Endodermal cell (in vitro differentiated cells): ENCODE measurements at regions not wholly inside any gene's neighbourhood (a gene's known extent, or its start where the extent isn't known, plus 50 kb on each side); places are given as distances from the start of the nearest gene placed in this dataset.

Experiments used
- DNase-seq: peaks from one replicate; pipeline ENCODE4 v3.0.0-alpha.2; 2017
- H3K27ac ChIP-seq: 2 replicates; pipeline ENCODE4 v1.5.1; 2013; ENCODE audit warnings: mild to moderate bottlenecking, low read depth, low read length, moderate library complexity
- H3K27me3 ChIP-seq: 2 replicates; pipeline ENCODE4 v1.6.1; 2013; ENCODE audit warnings: mild to moderate bottlenecking, low read length, moderate library complexity; ENCODE audit not compliant: insufficient read depth, control insufficient read depth, poor library complexity, severe bottlenecking
- H3K36me3 ChIP-seq: 2 replicates; pipeline ENCODE4 v1.7.0; 2013; ENCODE audit warnings: mild to moderate bottlenecking, low read length, moderate library complexity; ENCODE audit not compliant: control insufficient read depth, insufficient read depth
- H3K4me1 ChIP-seq: one replicate; pipeline ENCODE4 v1.7.0; 2013; ENCODE audit warnings: low read length; ENCODE audit not compliant: control insufficient read depth, insufficient read depth
- H3K4me3 ChIP-seq: 2 replicates; pipeline ENCODE4 v1.5.1; 2013; ENCODE audit warnings: mild to moderate bottlenecking, low read length, moderate library complexity
- H3K9ac ChIP-seq: 2 replicates; pipeline ENCODE4 v1.6.1; 2013; ENCODE audit warnings: mild to moderate bottlenecking, low read length, moderate library complexity; ENCODE audit not compliant: poor library complexity, severe bottlenecking; ENCODE audit errors: extremely low read depth
- H3K9me3 ChIP-seq: 2 replicates; pipeline ENCODE4 v1.6.1; 2013; ENCODE audit warnings: mild to moderate bottlenecking, low read length, moderate library complexity; ENCODE audit not compliant: control insufficient read depth
- H3K27ac Mint-ChIP-seq: 2 replicates; pipeline ENCODE4 v1.8.0; 2020; ENCODE audit warnings: mixed read lengths
- H3K27me3 Mint-ChIP-seq: 2 replicates; pipeline ENCODE4 v1.8.0; 2021; ENCODE audit warnings: mild to moderate bottlenecking, mixed read lengths; ENCODE audit not compliant: insufficient read depth
- H3K36me3 Mint-ChIP-seq: 2 replicates; pipeline ENCODE4 v1.8.0; 2020; ENCODE audit warnings: low read depth, mixed read lengths
- H3K4me1 Mint-ChIP-seq: 2 replicates; pipeline ENCODE4 v1.8.0; 2020; ENCODE audit warnings: mixed read lengths
- H3K4me3 Mint-ChIP-seq: 2 replicates; pipeline ENCODE4 v1.8.0; 2020; ENCODE audit warnings: mild to moderate bottlenecking, moderate library complexity, mixed read lengths
- H3K9me3 Mint-ChIP-seq: 2 replicates; pipeline ENCODE4 v1.8.0; 2020; ENCODE audit warnings: mild to moderate bottlenecking, mixed read lengths
- WGBS, 2 experiments: methylation state at CpG; one replicate each; pipeline versions ENCODE4 v1.1.5 to v1.1.7; 2013; ENCODE audit warnings: missing lambda C conversion rate in 2 of 2, mixed read lengths in 1 of 2; ENCODE audit not compliant: insufficient coverage in 1 of 2, insufficient read length in 1 of 2; 5-methylcytosine and 5-hydroxymethylcytosine counted together
- TF ChIP-seq, protein P1 (sequence below): fragments of 200-600 bp; sonication (generic); conservative IDR thresholded peaks from 2 replicates; pipeline ENCODE4 v1.5.0; 2021; ENCODE audit warnings: antibody characterized with exemption, mild to moderate bottlenecking

DNA sequence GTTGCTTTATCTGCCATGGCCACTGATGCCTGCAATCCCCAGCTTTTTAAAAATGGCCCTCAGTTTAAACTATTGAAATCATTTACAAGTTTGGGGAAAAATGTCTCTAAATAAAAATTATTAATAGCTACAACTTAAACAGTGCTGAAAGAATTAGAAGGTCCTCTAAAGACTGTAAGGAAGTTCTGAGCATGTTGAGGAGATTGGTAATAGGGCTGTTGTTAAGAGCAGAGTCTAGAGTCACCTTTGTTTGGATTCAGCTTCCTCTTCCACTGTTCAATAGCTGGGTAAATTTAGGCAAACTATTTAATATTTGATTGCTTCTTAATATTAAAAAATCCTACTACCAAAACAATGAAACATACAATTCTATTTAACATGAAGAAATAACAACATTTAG is 1127.1 kb upstream of the DDX18 start:
- H3K4me3 ChIP-seq, result no peak overlapping the region
- Mint-ChIP-seq H3K9me3 (no peaks in the 10 kb centered on the region), H3K4me1 (no peaks in the 10 kb centered on the region)

DNA sequence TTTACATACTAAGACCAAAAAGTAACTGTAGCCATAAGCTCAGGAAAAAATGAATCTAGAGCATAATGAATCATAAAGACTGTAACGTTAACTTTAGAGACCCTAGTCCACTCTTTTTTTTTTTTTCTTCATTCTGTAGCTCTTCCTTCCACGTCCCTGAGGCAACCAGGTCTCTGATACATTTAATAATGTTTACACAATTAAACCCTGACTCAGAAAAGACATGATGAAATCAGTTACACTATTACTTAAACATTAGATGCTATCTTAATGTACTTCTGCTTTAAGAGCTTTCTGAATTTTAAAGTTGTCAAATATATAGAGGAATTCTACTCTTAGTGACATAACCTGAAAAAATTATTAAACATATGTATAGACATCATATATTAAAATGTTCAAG is 1121.5 kb upstream of the DDX18 start:
- no peak for DNase-seq
- Histone ChIP-seq H3K9me3 (peaks cover 9% of the 10 kb centered on the region), H3K27me3 (no peaks in the 10 kb centered on the region), H3K4me1 (no peaks in the 10 kb centered on the region), H3K4me3 (no peak overlapping the region), H3K27ac (no peak overlapping the region), H3K36me3 (no peaks in the 10 kb centered on the region), H3K9ac (no peak overlapping the region)
- Mint-ChIP-seq H3K4me1 (no peaks in the 10 kb centered on the region), H3K4me3 (no peak overlapping the region), H3K27me3 (no peaks in the 10 kb centered on the region), H3K36me3 (no peaks in the 10 kb centered on the region), H3K27ac (no peak overlapping the region), H3K9me3 (no peaks in the 10 kb centered on the region)
- WGBS, 2 experiments, result 80 to 94% methylated on average over 1 to 2 of the region's 2 CpGs
- TF ChIP-seq, protein P1, sequence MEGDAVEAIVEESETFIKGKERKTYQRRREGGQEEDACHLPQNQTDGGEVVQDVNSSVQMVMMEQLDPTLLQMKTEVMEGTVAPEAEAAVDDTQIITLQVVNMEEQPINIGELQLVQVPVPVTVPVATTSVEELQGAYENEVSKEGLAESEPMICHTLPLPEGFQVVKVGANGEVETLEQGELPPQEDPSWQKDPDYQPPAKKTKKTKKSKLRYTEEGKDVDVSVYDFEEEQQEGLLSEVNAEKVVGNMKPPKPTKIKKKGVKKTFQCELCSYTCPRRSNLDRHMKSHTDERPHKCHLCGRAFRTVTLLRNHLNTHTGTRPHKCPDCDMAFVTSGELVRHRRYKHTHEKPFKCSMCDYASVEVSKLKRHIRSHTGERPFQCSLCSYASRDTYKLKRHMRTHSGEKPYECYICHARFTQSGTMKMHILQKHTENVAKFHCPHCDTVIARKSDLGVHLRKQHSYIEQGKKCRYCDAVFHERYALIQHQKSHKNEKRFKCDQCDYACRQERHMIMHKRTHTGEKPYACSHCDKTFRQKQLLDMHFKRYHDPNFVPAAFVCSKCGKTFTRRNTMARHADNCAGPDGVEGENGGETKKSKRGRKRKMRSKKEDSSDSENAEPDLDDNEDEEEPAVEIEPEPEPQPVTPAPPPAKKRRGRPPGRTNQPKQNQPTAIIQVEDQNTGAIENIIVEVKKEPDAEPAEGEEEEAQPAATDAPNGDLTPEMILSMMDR, result no peak

More for the DNA sequence above, 1127.1 kb upstream of the DDX18 start:
- no peak overlapping the region for H3K4me3 Mint-ChIP-seq
- no peak overlapping the region for H3K27ac Mint-ChIP-seq
- no peak overlapping the region for H3K27ac ChIP-seq
- TF ChIP-seq, protein P1, result no peak
- H3K9me3 ChIP-seq, result peaks cover 9% of the 10 kb centered on the region
- no peaks in the 10 kb centered on the region for H3K27me3 Mint-ChIP-seq
- no peaks in the 10 kb centered on the region for H3K36me3 Mint-ChIP-seq
- H3K36me3 ChIP-seq, result no peaks in the 10 kb centered on the region
- H3K4me1 ChIP-seq, result no peaks in the 10 kb centered on the region
- no peak overlapping the region for H3K9ac ChIP-seq
- no peaks in the 10 kb centered on the region for H3K27me3 ChIP-seq
- no peak for DNase-seq

DNA sequence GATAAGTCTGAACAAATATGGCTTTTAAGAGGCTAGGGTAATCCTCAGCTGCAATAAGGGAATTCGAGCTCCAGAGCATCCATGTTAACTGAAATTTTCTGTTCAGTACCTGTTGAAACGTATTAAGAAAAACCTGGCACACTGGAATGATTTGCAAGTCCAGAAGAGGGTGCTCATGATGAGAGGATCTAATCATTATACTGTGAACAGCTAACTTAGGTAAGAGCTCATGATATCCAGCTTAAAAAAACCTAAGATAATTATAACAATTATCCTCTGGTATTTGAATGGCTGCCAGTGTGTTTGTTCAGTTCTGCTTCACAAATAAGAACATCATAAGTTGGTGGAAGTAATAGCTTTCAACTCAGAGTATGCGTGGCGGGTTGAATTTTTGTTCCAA is 1118.3 kb upstream of the DDX18 start:
- H3K9ac ChIP-seq, result no peak overlapping the region
- no peaks in the 10 kb centered on the region for H3K4me1 Mint-ChIP-seq
- H3K27me3 ChIP-seq, result no peaks in the 10 kb centered on the region
- H3K4me1 ChIP-seq, result no peaks in the 10 kb centered on the region
- no peak overlapping the region for H3K4me3 Mint-ChIP-seq
- TF ChIP-seq, protein P1, result no peak
- no peak overlapping the region for H3K4me3 ChIP-seq
- DNase-seq, result no peak
- H3K27ac ChIP-seq, result no peak overlapping the region
- no peak overlapping the region for H3K27ac Mint-ChIP-seq
- no peaks in the 10 kb centered on the region for H3K36me3 Mint-ChIP-seq
- H3K27me3 Mint-ChIP-seq, result no peaks in the 10 kb centered on the region
- H3K36me3 ChIP-seq, result no peaks in the 10 kb centered on the region
- no peaks in the 10 kb centered on the region for H3K9me3 ChIP-seq
- WGBS, 2 experiments, result 88 to 98% methylated on average over 4 of the region's 4 CpGs
- H3K9me3 Mint-ChIP-seq, result no peaks in the 10 kb centered on the region
